Endodermal cell (in vitro differentiated cells): ENCODE measurements at regions not wholly inside any gene's neighbourhood (a gene's known extent, or its start where the extent isn't known, plus 50 kb on each side); places are given as distances from the start of the nearest gene placed in this dataset.

Source experiments
- DNase-seq: peaks from one replicate; pipeline ENCODE4 v3.0.0-alpha.2; 2017
- H3K27ac ChIP-seq: 2 replicates; pipeline ENCODE4 v1.5.1; 2013; ENCODE audit warnings: mild to moderate bottlenecking, low read depth, low read length, moderate library complexity
- H3K27me3 ChIP-seq: 2 replicates; pipeline ENCODE4 v1.6.1; 2013; ENCODE audit warnings: mild to moderate bottlenecking, low read length, moderate library complexity; ENCODE audit not compliant: insufficient read depth, control insufficient read depth, poor library complexity, severe bottlenecking
- H3K36me3 ChIP-seq: 2 replicates; pipeline ENCODE4 v1.7.0; 2013; ENCODE audit warnings: mild to moderate bottlenecking, low read length, moderate library complexity; ENCODE audit not compliant: control insufficient read depth, insufficient read depth
- H3K4me1 ChIP-seq: one replicate; pipeline ENCODE4 v1.7.0; 2013; ENCODE audit warnings: low read length; ENCODE audit not compliant: control insufficient read depth, insufficient read depth
- H3K4me3 ChIP-seq: 2 replicates; pipeline ENCODE4 v1.5.1; 2013; ENCODE audit warnings: mild to moderate bottlenecking, low read length, moderate library complexity
- H3K9ac ChIP-seq: 2 replicates; pipeline ENCODE4 v1.6.1; 2013; ENCODE audit warnings: mild to moderate bottlenecking, low read length, moderate library complexity; ENCODE audit not compliant: poor library complexity, severe bottlenecking; ENCODE audit errors: extremely low read depth
- H3K9me3 ChIP-seq: 2 replicates; pipeline ENCODE4 v1.6.1; 2013; ENCODE audit warnings: mild to moderate bottlenecking, low read length, moderate library complexity; ENCODE audit not compliant: control insufficient read depth
- H3K27ac Mint-ChIP-seq: 2 replicates; pipeline ENCODE4 v1.8.0; 2020; ENCODE audit warnings: mixed read lengths
- H3K27me3 Mint-ChIP-seq: 2 replicates; pipeline ENCODE4 v1.8.0; 2021; ENCODE audit warnings: mild to moderate bottlenecking, mixed read lengths; ENCODE audit not compliant: insufficient read depth
- H3K36me3 Mint-ChIP-seq: 2 replicates; pipeline ENCODE4 v1.8.0; 2020; ENCODE audit warnings: low read depth, mixed read lengths
- H3K4me1 Mint-ChIP-seq: 2 replicates; pipeline ENCODE4 v1.8.0; 2020; ENCODE audit warnings: mixed read lengths
- H3K4me3 Mint-ChIP-seq: 2 replicates; pipeline ENCODE4 v1.8.0; 2020; ENCODE audit warnings: mild to moderate bottlenecking, moderate library complexity, mixed read lengths
- H3K9me3 Mint-ChIP-seq: 2 replicates; pipeline ENCODE4 v1.8.0; 2020; ENCODE audit warnings: mild to moderate bottlenecking, mixed read lengths
- CTCF ChIP-seq: fragments of 200-600 bp; sonication (generic); conservative IDR thresholded peaks from 2 replicates; pipeline ENCODE4 v1.5.0; 2021; ENCODE audit warnings: antibody characterized with exemption, mild to moderate bottlenecking
- WGBS, 2 experiments: methylation state at CpG; one replicate each; pipeline versions ENCODE4 v1.1.5 to v1.1.7; 2013; ENCODE audit warnings: missing lambda C conversion rate in 2 of 2, mixed read lengths in 1 of 2; ENCODE audit not compliant: insufficient coverage in 1 of 2, insufficient read length in 1 of 2; 5-methylcytosine and 5-hydroxymethylcytosine counted together

- H3K9ac ChIP-seq = no peak overlapping the region
- no peak for DNase-seq
- H3K27ac Mint-ChIP-seq = no peak overlapping the region
- H3K36me3 ChIP-seq = no peaks in the 10 kb centered on the region
- H3K4me1 Mint-ChIP-seq = peaks cover 7% of the 10 kb centered on the region
- H3K4me3 ChIP-seq = no peak overlapping the region
- no peaks in the 10 kb centered on the region for H3K27me3 ChIP-seq
- no peaks in the 10 kb centered on the region for H3K36me3 Mint-ChIP-seq
- H3K9me3 ChIP-seq = no peaks in the 10 kb centered on the region
- no peak for TF ChIP-seq CTCF
- no peak overlapping the region for H3K27ac ChIP-seq
- no peak overlapping the region for H3K4me3 Mint-ChIP-seq
- WGBS, 2 experiments = 97 to 100% methylated on average over 4 of the region's 4 CpGs
- no peaks in the 10 kb centered on the region for H3K9me3 Mint-ChIP-seq
- peaks cover 8% of the 10 kb centered on the region for H3K27me3 Mint-ChIP-seq
- H3K4me1 ChIP-seq = no peaks in the 10 kb centered on the region
Measured at GRCh38 chr10:44755481-44755880, 155.7 kb upstream of the TMEM72 start.

DNA sequence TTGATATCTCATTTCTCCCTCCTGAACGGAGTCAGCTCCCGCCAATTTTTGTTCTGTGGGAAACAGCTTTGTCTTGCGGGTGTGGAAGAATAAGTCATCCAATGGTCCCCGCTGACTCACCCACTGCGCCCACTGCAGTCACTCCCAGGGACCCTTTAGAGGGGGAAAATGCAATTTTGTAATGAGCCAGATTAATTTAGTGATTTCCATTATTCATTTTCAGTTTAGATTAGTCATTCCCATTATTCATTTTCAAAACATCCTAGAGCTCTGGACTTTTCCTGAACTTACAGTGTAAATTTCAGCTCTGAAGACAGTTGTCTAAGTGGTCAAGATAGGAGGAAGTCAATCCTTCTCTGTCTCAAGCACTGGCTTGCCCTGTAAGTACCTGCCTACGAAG is 154.9 kb upstream of the TMEM72 start:
- Mint-ChIP-seq H3K4me1 (peaks cover 7% of the 10 kb centered on the region), H3K4me3 (no peak overlapping the region), H3K27me3 (peaks cover 5% of the 10 kb centered on the region)

GRCh38 chr10:44757551-44758205 is 153.5 kb upstream of the TMEM72 start:
- no peak for TF ChIP-seq CTCF
- H3K27me3 Mint-ChIP-seq = peaks cover 2% of the 10 kb centered on the region
- no peak overlapping the region for H3K27ac Mint-ChIP-seq
- DNase-seq = no peak
- no peak overlapping the region for H3K4me3 ChIP-seq
- no peak overlapping the region for H3K4me3 Mint-ChIP-seq
- no peaks in the 10 kb centered on the region for H3K4me1 ChIP-seq
- H3K36me3 Mint-ChIP-seq = no peaks in the 10 kb centered on the region
- no peaks in the 10 kb centered on the region for H3K9me3 ChIP-seq
- H3K9me3 Mint-ChIP-seq = no peaks in the 10 kb centered on the region
- H3K27me3 ChIP-seq = no peaks in the 10 kb centered on the region
- H3K4me1 Mint-ChIP-seq = peaks cover 7% of the 10 kb centered on the region
- no peak overlapping the region for H3K27ac ChIP-seq
- no peak overlapping the region for H3K9ac ChIP-seq
- H3K36me3 ChIP-seq = no peaks in the 10 kb centered on the region
- WGBS, 2 experiments = 79 to 82% methylated on average over 2 to 5 of the region's 5 CpGs

More for the DNA sequence above, 154.9 kb upstream of the TMEM72 start:
- H3K4me1 ChIP-seq = no peaks in the 10 kb centered on the region
- no peaks in the 10 kb centered on the region for H3K9me3 ChIP-seq
- H3K9ac ChIP-seq = no peak overlapping the region
- H3K27me3 ChIP-seq = no peaks in the 10 kb centered on the region
- TF ChIP-seq CTCF = no peak
- H3K36me3 ChIP-seq = no peaks in the 10 kb centered on the region
- no peak for DNase-seq
- H3K27ac ChIP-seq = no peak overlapping the region
- H3K4me3 ChIP-seq = no peak overlapping the region
- Mint-ChIP-seq H3K9me3 (no peaks in the 10 kb centered on the region), H3K36me3 (no peaks in the 10 kb centered on the region), H3K27ac (no peak overlapping the region)
- WGBS, 2 experiments = 89 to 94% methylated on average over 2 to 6 of the region's 6 CpGs
